ENCODE measurements at regions not wholly inside any gene's neighbourhood (a gene's known extent, or its start where the extent isn't known, plus 50 kb on each side); places are given as distances from the start of the nearest gene placed in this dataset.

DNA sequence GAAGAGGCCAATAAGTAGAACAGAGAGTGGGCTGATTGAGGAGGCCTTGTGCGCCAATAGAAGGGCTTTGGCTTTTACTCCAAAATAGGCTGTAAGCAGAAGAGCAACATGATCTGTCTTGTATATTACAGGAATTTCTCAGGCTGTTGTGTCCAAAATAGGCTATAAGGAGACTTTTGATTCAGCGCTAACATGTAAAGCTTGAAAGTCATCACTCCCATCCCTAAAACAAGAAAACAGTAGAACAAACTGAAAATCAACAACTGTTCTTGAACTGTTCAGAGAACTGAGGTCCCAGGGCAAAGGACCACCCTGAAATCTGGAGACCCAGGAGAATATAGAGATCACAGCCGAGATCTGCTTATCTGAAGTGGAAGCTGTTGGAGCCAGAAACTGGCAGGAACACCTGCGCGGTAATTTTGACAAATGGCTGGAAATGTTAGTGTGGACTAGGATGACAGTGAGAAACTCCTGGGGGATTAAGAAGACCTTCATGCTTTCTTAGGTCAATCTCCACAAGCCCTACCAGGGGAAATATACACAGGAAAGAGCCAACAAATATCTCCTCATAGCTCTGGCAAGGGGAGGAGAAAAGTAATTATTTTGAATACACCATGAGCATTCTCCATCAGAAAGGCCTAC, 258.6 kb downstream of the RBM43 start:
- TF ChIP-seq POLR2AphosphoS5 (IDR thresholded peaks at IDR 0.05; ENCODE audit: low read depth, low read length) (no peak), SIN3A (IDR thresholded peaks at IDR 0.05; ENCODE audit: borderline replicate concordance, insufficient read depth, low read length) (no peak), TAF1 (IDR thresholded peaks at IDR 0.05; ENCODE audit: borderline replicate concordance, insufficient read depth, low read length) (no peak), FOXP2 (optimal IDR thresholded peaks at IDR 0.05; ENCODE audit: borderline replicate concordance, extremely low read depth, extremely low read length, insufficient read depth) (no peak)
- TF ChIP-seq, protein P1, sequence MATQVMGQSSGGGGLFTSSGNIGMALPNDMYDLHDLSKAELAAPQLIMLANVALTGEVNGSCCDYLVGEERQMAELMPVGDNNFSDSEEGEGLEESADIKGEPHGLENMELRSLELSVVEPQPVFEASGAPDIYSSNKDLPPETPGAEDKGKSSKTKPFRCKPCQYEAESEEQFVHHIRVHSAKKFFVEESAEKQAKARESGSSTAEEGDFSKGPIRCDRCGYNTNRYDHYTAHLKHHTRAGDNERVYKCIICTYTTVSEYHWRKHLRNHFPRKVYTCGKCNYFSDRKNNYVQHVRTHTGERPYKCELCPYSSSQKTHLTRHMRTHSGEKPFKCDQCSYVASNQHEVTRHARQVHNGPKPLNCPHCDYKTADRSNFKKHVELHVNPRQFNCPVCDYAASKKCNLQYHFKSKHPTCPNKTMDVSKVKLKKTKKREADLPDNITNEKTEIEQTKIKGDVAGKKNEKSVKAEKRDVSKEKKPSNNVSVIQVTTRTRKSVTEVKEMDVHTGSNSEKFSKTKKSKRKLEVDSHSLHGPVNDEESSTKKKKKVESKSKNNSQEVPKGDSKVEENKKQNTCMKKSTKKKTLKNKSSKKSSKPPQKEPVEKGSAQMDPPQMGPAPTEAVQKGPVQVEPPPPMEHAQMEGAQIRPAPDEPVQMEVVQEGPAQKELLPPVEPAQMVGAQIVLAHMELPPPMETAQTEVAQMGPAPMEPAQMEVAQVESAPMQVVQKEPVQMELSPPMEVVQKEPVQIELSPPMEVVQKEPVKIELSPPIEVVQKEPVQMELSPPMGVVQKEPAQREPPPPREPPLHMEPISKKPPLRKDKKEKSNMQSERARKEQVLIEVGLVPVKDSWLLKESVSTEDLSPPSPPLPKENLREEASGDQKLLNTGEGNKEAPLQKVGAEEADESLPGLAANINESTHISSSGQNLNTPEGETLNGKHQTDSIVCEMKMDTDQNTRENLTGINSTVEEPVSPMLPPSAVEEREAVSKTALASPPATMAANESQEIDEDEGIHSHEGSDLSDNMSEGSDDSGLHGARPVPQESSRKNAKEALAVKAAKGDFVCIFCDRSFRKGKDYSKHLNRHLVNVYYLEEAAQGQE (IDR thresholded peaks at IDR 0.05; ENCODE audit: insufficient read depth in 1 of 2, low read depth in 2 of 2, low read length in 2 of 2): no peak

- TF ChIP-seq, protein P1 (IDR thresholded peaks at IDR 0.05; ENCODE audit: insufficient read depth in 1 of 2, low read depth in 2 of 2, low read length in 2 of 2): no peak
- TF ChIP-seq FOXP2 (optimal IDR thresholded peaks at IDR 0.05; ENCODE audit: borderline replicate concordance, extremely low read depth, extremely low read length, insufficient read depth) (no peak), SIN3A (IDR thresholded peaks at IDR 0.05; ENCODE audit: borderline replicate concordance, insufficient read depth, low read length) (no peak), POLR2AphosphoS5 (IDR thresholded peaks at IDR 0.05; ENCODE audit: low read depth, low read length) (no peak), TAF1 (IDR thresholded peaks at IDR 0.05; ENCODE audit: borderline replicate concordance, insufficient read depth, low read length) (no peak)
Observed at GRCh38 chr2:150997702-150998440, 263.8 kb downstream of the RBM43 start.

DNA sequence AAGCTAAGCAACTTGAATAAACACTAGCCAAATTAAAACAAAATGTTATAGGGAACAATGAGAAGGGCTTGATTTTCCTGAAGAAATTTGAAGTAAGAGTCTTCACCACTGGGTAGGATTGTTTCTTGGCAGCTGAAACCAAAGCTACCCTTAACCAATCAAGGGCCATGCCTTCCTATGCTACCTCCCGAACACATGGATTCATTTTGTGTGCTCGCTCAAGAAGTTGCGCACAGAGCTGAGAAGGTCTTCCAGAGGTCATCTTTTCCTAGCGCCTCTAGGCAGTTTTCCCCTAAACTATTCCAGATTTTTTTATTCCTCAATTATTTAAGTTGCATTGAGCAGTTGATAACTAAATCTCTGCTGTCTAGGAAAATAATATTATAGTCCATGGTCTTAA, 264.6 kb downstream of the RBM43 start:
- TF ChIP-seq TAF1 (IDR thresholded peaks at IDR 0.05; ENCODE audit: borderline replicate concordance, insufficient read depth, low read length) (no peak), FOXP2 (optimal IDR thresholded peaks at IDR 0.05; ENCODE audit: borderline replicate concordance, extremely low read depth, extremely low read length, insufficient read depth) (no peak), SIN3A (IDR thresholded peaks at IDR 0.05; ENCODE audit: borderline replicate concordance, insufficient read depth, low read length) (no peak), POLR2AphosphoS5 (IDR thresholded peaks at IDR 0.05; ENCODE audit: low read depth, low read length) (no peak)

DNA sequence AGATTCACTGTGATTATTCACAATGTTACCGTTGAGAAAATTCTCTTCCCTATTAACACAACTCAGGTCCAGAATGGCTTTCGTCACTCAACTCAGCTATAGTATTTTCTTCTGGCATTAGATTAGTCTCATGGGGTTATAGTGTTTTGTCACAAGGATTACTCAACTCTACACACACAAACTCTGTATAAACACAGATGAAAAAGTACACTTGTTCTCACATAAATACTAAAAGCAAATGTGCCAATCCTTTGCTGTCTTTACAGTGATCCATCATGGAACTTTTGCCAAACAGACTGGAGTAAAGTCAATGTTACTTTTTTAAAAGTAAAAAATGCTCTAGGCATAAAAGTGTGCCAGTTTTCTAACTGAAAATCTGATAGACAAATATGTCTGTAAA, 267.6 kb downstream of the RBM43 start:
- TF ChIP-seq, protein P1 (IDR thresholded peaks at IDR 0.05; ENCODE audit: insufficient read depth in 1 of 2, low read depth in 2 of 2, low read length in 2 of 2): no peak
- TF ChIP-seq POLR2AphosphoS5 (IDR thresholded peaks at IDR 0.05; ENCODE audit: low read depth, low read length) (no peak), FOXP2 (optimal IDR thresholded peaks at IDR 0.05; ENCODE audit: borderline replicate concordance, extremely low read depth, extremely low read length, insufficient read depth) (no peak), TAF1 (IDR thresholded peaks at IDR 0.05; ENCODE audit: borderline replicate concordance, insufficient read depth, low read length) (no peak), SIN3A (IDR thresholded peaks at IDR 0.05; ENCODE audit: borderline replicate concordance, insufficient read depth, low read length) (no peak)

DNA sequence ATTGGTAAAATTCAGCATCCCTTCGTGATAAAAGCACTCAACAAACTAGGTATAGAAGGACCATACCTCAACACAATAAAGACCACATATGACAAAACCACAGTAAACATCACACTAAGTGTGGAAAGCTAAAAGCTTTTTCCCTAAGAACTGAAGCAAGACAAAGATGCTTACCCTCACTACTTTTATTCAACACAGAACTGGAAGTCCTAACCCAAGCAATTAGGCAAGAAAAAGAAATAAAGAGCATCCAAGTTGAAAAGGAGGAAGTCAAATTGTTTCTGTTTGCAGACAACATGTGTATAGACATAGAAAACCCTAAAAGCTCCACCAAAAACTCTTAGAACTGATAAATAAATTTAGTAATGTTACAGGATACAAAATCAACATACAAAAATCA, 271.7 kb downstream of the RBM43 start:
- TF ChIP-seq FOXP2 (optimal IDR thresholded peaks at IDR 0.05; ENCODE audit: borderline replicate concordance, extremely low read depth, extremely low read length, insufficient read depth) (no peak), POLR2AphosphoS5 (IDR thresholded peaks at IDR 0.05; ENCODE audit: low read depth, low read length) (no peak), TAF1 (IDR thresholded peaks at IDR 0.05; ENCODE audit: borderline replicate concordance, insufficient read depth, low read length) (no peak), SIN3A (IDR thresholded peaks at IDR 0.05; ENCODE audit: borderline replicate concordance, insufficient read depth, low read length) (no peak)
- TF ChIP-seq, protein P1 (IDR thresholded peaks at IDR 0.05; ENCODE audit: insufficient read depth in 1 of 2, low read depth in 2 of 2, low read length in 2 of 2): no peak

Data from PFSK-1 (cell line).